DMS114 treated with DMSO at 0.1 percent for 48 hours (cell line): ENCODE measurements at regions not wholly inside any gene's neighbourhood (a gene's known extent, or its start where the extent isn't known, plus 50 kb on each side); places are given as distances from the start of the nearest gene placed in this dataset.

Experiments
- DNase-seq: peaks from one replicate; lab custom pipeline; 2025; ENCODE audit not compliant: unreplicated experiment; lab: John Stamatoyannopoulos, UW

GRCh38 chr2:221844212-221845020 is 272.3 kb upstream of the EPHA4 start:
- no peak for DNase-seq

DNA sequence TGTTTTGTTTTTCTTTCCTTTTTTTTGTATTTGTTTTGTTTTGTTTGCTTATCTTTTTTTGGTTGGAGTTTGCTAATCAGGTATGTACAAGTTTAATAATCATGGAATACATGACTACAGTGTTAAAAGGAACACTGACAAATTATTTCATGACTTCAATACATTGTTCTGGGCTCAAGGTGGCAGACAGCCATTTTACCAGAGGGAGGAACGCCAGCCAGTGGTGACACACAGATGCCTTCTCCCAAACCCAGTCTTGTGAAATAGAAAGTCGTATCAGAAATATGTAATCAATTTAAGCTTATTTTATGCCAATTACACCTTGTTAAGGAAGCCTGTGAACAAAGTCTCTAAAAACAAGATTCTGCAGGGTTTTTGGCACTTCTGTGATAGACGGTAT is 264.0 kb upstream of the EPHA4 start:
- no peak for DNase-seq

GRCh38 chr2:221833966-221834365 is 261.9 kb upstream of the EPHA4 start:
- DNase-seq: no peak

GRCh38 chr2:221831051-221831450 is 258.9 kb upstream of the EPHA4 start:
- DNase-seq: no peak

- no peak for DNase-seq
Observed at GRCh38 chr2:221822416-221822815, 250.3 kb upstream of the EPHA4 start.

GRCh38 chr2:221818616-221819320 is 246.7 kb upstream of the EPHA4 start:
- DNase-seq: no peak

DNA sequence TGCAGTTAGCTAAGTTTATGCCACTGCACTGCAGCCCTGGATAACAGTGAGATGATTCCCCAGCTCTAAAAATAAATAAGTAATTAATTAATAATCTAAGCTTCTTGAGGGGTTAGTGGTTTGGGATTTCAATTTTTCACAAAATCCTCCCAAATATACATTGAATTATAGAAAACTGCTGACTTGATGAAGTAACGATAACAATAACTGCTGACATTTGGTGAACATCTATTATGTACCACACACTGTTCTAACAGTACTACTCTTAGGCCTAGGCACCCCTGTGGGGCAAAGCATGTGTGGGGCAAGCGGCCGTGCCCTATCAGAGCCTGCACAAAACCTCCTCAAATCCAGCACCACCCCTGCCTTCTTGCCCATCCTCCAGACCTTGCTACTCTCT is 245.8 kb upstream of the EPHA4 start:
- no peak for DNase-seq

- DNase-seq: no peak
Observed at GRCh38 chr2:221817052-221817451, 244.9 kb upstream of the EPHA4 start.

DNA sequence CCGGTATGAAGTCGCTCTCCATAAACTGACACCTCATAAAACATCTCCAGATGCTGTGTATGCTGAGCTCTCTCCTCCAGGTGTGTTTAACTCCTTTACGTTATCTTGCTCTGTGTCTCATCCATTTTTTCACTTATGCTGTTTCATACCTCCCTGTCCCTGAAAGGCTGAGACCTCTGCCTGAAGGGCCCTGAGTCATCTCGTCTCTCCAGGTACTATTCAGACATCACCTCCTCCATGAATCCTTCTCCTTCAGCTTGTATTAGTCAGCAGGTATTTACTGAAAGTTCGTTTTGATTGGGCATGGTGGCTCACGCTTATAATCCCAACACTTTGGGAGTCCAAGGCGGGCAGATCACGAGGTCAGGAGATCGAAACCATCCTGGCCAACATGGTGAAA is 244.5 kb upstream of the EPHA4 start:
- DNase-seq: no peak

GRCh38 chr2:221810650-221811049 is 238.5 kb upstream of the EPHA4 start:
- DNase-seq: no peak

GRCh38 chr2:221810245-221810644 is 238.1 kb upstream of the EPHA4 start:
- DNase-seq: no peak

DNA sequence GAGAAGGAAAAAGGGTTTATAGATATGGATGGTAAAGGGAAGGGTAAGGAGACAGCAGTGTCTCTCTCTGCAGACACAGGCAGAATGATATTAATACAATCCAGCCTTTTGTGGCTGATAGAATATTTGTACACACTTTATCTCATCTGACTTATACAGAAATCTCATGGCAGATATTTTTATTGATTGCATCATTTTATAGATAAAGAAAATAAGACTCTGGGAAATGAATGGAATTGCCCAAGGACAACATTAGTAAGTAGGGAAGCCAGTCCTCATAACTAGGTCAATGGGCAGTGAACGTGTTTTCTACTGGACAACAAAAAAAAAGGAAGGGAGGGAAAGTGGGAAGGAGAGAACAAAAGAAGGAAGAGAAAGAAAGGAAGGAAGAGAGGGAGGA is 236.4 kb upstream of the EPHA4 start:
- no peak for DNase-seq

- DNase-seq: no peak
Observed at GRCh38 chr2:221807706-221808105, 235.6 kb upstream of the EPHA4 start.

DNA sequence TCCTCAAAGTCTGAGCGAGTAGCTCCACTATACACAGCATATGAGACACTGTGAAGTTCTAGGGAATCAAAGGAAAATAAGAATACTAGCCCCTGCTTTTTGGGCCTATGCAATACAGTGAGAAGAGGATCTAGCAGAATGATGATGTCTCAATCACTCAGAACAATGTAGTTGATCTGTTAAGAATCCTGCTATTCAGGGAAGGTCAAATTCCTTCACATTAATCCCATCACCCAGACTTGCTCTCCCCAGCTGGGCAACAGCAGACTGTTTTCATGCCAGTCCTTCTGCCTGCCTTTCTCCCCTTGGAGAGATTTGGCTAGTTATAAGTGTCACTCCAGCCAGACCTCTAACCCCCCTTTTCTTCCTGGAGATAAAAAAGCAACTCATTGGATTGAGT is 230.0 kb upstream of the EPHA4 start:
- no peak for DNase-seq

- DNase-seq: no peak
Observed at GRCh38 chr2:221792971-221793521, 220.9 kb upstream of the EPHA4 start.

GRCh38 chr2:221791844-221792243 is 219.7 kb upstream of the EPHA4 start:
- no peak for DNase-seq

GRCh38 chr2:221787561-221787960 is 215.5 kb upstream of the EPHA4 start:
- no peak for DNase-seq

GRCh38 chr2:221786297-221786926 is 214.3 kb upstream of the EPHA4 start:
- no peak for DNase-seq

DNA sequence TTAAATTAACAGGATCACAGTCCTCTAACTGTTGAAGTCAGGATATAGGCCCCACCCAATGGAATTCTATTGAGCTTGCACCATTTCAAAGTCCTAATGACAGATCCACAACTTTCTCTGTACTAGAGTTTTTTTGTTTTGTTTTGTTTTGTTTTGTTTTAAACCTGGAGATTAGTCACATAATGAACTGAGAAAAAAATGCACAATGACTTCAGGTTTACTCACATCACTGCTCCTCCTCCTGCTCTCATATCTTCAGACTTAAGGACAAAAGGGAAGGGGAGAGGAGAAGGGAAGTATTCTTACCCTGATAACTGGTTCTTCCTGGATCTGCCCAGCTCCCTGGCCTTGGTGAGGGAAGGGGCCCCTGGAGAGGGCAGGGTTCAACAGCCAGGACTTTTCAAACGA is 208.2 kb upstream of the EPHA4 start:
- no peak for DNase-seq

DNA sequence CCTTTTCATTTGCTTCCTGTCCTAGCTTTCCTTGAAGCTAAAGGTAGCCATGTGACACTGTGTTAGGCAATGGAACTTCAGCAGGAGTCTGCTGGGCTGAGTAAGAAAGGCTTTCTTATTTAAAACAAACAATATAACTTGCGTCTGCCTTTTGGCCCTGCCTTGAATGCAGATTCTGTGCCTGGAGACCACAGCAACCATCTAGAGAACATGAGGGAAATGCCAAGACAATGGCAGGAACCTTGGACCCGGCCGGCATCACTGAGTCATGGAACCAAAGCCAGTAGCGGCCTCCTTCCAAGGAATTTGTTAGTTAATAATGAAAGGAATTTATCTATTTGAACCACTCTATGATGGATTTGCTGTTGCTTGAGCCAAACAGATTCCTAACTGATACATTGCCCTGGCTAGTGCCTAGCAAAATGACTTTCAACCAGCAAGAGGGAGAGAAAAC is 207.5 kb upstream of the EPHA4 start:
- no peak for DNase-seq

DNA sequence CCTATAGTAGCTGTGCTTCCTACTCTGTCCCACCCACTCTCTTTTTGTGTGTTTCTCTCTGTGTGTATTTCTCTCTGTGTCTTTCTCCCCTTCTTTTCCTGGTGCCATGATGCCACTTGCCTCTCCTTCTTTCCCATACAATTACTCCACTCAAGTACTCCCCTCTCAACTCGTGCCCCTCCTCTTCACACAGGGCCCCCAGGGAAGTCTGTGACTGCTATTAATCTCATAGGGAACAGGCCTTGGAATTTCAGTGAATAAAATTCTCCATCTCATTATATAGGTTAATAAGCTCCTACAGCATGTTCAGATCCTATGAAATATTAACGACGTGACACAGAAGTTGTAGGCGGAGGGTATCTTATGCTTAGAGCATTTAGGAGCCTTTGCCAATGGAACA is 205.9 kb upstream of the EPHA4 start:
- DNase-seq: no peak

DNA sequence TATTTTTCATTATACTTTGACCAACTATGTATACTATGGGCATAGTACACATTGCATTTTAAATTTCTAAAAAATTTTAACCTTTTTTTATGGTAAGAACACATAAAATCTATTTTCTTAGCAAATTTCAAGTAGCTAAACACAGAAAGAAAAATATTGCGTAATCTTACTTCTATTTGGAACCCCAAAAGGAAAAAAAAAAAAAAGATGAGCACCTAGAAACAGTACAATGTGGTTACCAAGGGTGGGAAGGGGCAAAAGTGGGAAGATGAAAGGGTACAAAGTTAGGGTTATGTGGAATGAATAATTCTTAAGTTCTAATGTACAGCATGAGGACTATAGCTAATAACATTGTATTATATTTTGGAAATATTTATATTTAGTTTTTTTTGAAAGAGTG is 205.0 kb upstream of the EPHA4 start:
- no peak for DNase-seq
